Psoas muscle (tissue), 7 donors: ENCODE measurements at regions not wholly inside any gene's neighbourhood (a gene's known extent, or its start where the extent isn't known, plus 50 kb on each side); places are given as distances from the start of the nearest gene placed in this dataset.

Source experiments
- ATAC-seq, 4 donors: fragments of 200-7000 bp; cut with Tn5 transposase; one replicate each; pipeline ENCODE4 v1.9.1; 2020; ENCODE audit warnings: moderate library complexity in 3 of 4, mild to moderate bottlenecking in 2 of 4
- DNase-seq, 2 donors: peaks; one replicate each; pipeline ENCODE4 v3.0.0-alpha.2; 2020
- H3K27ac ChIP-seq: fragments of 200-600 bp; one replicate; pipeline ENCODE4 v1.8.0; 2022
- H3K27me3 ChIP-seq, 3 donors: fragments of 200-600 bp in 1 of 3; one replicate each; pipeline versions ENCODE4 v1.6.1 to v1.8.0; 2013 to 2022; ENCODE audit warnings: low read length in 2 of 3, mild to moderate bottlenecking in 2 of 3, moderate library complexity in 1 of 3; ENCODE audit not compliant: insufficient read depth in 3 of 3
- H3K36me3 ChIP-seq, 2 donors: fragments of 200-600 bp in 1 of 2; one replicate each; pipeline versions ENCODE4 v1.6.1 to v1.8.0; 2013 to 2022; ENCODE audit warnings: low read depth in 1 of 2, mild to moderate bottlenecking in 1 of 2, moderate library complexity in 1 of 2; ENCODE audit not compliant: insufficient read depth in 1 of 2
- H3K4me1 ChIP-seq: fragments of 200-600 bp; one replicate; pipeline ENCODE4 v1.8.0; 2022
- H3K4me3 ChIP-seq: fragments of 200-600 bp; one replicate; pipeline ENCODE4 v1.8.0; 2022; ENCODE audit warnings: mild to moderate bottlenecking
- H3K9me3 ChIP-seq: fragments of 200-600 bp; one replicate; pipeline ENCODE4 v1.8.0; 2022
- WGBS, 3 donors: extraction: QIAGEN DNeasy Blood & Tissue Kit; methylation state at CpG; one replicate each; pipeline versions ENCODE4 v1.1.6 to v1.1.7; 2013; 5-methylcytosine and 5-hydroxymethylcytosine counted together
- intact Hi-C, 2 donors: fragments of 100-400 bp; cut with DNase I; formaldehyde crosslinking; loops; one replicate each; pipeline versions ENCODE4 v1.11.0 to v1.14.2; 2022
- TF ChIP-seq, protein P1 (sequence below): fragments of 200-600 bp; IDR thresholded peaks from one replicate; pipeline ENCODE4 v1.8.0; 2022; ENCODE audit warnings: antibody characterized with exemption
- donor health status: healthy with polysubstance abuse.
- donor health status: DM: no; HTN: no; CAD: no; lungs with moderate emphysema.
- donor health status: Bipolar disorder and iron deficiency.
- donor health status: healthy.
- donor health status: DM: yes; HTN: yes; CAD: no.
- donor health status: DM: no; HTN: no; CAD: no.
- donor health status: DM: yes; HTN: yes; CAD: no.

DNA sequence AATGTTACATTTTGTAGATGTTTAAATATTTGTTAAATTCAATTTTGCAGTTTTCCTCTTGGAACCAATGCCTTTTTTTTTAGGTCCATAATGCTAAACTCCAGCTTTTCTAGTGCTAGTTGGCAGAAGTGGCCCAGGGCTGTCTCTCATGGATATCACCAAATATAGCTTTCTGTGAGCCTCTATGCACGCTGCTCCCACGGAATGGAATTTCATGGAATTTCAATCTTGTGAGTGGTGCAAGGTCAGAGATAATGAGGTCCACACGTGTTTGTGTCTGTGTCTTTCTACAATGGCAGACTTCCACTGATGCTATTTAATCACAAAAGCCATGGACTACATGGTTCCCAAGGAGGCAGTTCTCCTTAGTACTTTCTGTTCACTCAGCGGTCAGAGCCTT lies 191.5 kb upstream of the PARD3B start:
- intact Hi-C loops, result no loop called here
- no peaks in the 10 kb centered on the region for H3K36me3 ChIP-seq
- H3K27ac ChIP-seq, result no peak overlapping the region
- H3K27me3 ChIP-seq, result no peaks in the 10 kb centered on the region
- no peaks in the 10 kb centered on the region for H3K9me3 ChIP-seq
- TF ChIP-seq, protein P1, sequence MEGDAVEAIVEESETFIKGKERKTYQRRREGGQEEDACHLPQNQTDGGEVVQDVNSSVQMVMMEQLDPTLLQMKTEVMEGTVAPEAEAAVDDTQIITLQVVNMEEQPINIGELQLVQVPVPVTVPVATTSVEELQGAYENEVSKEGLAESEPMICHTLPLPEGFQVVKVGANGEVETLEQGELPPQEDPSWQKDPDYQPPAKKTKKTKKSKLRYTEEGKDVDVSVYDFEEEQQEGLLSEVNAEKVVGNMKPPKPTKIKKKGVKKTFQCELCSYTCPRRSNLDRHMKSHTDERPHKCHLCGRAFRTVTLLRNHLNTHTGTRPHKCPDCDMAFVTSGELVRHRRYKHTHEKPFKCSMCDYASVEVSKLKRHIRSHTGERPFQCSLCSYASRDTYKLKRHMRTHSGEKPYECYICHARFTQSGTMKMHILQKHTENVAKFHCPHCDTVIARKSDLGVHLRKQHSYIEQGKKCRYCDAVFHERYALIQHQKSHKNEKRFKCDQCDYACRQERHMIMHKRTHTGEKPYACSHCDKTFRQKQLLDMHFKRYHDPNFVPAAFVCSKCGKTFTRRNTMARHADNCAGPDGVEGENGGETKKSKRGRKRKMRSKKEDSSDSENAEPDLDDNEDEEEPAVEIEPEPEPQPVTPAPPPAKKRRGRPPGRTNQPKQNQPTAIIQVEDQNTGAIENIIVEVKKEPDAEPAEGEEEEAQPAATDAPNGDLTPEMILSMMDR, result no peak
- no peaks in the 10 kb centered on the region for H3K4me1 ChIP-seq
- 38 to 56% (median 40%) methylated on average over 4 of the region's 4 CpGs for WGBS, 3 donors
- DNase-seq (no peak), ATAC-seq (no peak)
- H3K4me3 ChIP-seq, result no peak overlapping the region

DNA sequence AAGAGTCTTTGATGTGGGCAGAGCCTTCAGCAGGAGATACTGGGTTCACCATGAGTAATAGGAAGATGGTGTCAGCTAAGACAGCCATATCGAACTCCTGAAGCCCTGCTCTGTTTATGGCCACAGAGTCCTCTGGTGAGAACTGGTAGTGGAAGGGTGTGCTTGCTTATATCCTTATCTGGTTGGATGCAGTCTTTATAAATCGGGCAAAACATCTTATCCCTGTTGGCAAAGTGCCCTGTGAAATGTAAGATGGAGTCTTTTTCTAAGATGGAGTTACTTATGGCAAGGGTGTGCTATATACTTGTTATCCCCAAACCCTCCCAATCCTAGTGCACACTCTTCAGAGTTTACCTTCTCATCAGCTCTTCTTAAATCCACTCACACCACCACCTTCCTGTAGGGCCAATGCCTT lies 190.8 kb upstream of the PARD3B start:
- H3K4me3 ChIP-seq, result no peak overlapping the region
- H3K36me3 ChIP-seq, result no peaks in the 10 kb centered on the region
- no peak overlapping the region for H3K27ac ChIP-seq
- TF ChIP-seq, protein P1, result no peak
- intact Hi-C loops, result no loop called here
- no peaks in the 10 kb centered on the region for H3K27me3 ChIP-seq
- WGBS, 3 donors, result 83 to 93% (median 92%) methylated on average over 2 of the region's 2 CpGs
- no peak for ATAC-seq
- H3K4me1 ChIP-seq, result no peaks in the 10 kb centered on the region
- DNase-seq, result no peak
- no peaks in the 10 kb centered on the region for H3K9me3 ChIP-seq

DNA sequence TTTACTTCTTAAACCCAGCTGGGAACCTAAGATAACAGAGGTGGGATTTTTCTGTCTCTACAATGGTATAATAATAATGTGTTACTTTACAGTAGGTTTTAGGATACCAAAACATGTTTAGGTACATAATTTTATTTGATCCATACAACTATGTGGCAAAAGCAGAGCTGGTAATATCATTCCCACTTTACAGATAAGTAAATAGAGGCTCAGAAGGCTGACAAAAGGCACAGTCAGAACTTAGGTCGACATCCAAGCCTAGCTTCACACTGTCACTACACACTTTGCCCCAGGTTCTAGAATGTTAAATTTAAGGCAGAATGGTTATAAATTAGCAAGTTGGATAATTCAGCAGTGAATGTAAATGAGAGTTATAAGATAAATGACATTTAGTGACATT lies 189.6 kb upstream of the PARD3B start:
- TF ChIP-seq, protein P1, result no peak
- Histone ChIP-seq H3K36me3 (no peaks in the 10 kb centered on the region), H3K4me3 (no peak overlapping the region), H3K9me3 (no peaks in the 10 kb centered on the region), H3K27me3 (no peaks in the 10 kb centered on the region), H3K4me1 (no peaks in the 10 kb centered on the region), H3K27ac (no peak overlapping the region)
- WGBS, 3 donors, result 84 to 94% (median 86%) methylated on average over 1 of the region's 1 CpG
- ATAC-seq (no peak), DNase-seq (no peak)
- intact Hi-C loops, result no loop called here

DNA sequence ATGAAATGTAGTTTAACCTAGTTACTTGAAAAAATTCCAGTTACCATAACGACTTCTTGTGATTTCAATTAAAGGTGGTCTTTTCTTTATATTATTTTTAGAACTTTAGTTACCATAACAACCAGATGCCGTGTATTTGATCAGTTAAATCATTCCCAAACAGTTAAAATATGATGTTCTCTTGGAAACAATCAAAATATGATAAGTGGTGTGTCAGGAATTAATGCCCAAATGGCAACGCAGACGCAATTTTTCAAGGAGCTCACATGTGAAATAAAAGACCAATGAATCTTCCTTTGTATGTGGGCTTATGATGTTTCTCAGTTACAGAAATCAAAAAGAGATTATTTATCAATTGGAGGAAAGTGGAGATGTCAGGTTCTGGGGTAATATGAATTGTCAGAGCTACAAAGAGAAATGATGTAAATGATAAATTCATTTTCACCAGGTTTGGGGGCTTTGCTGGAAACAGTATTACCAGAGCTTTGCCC lies 189.1 kb upstream of the PARD3B start:
- no peak for ATAC-seq
- TF ChIP-seq, protein P1, result no peak
- WGBS, 3 donors, result 43 to 62% (median 58%) methylated on average over 4 of the region's 4 CpGs
- Histone ChIP-seq H3K9me3 (no peaks in the 10 kb centered on the region), H3K4me1 (no peaks in the 10 kb centered on the region), H3K4me3 (no peak overlapping the region), H3K27ac (no peak overlapping the region), H3K36me3 (no peaks in the 10 kb centered on the region), H3K27me3 (no peaks in the 10 kb centered on the region)
- intact Hi-C loops, result no loop called here
- DNase-seq, result no peak

DNA sequence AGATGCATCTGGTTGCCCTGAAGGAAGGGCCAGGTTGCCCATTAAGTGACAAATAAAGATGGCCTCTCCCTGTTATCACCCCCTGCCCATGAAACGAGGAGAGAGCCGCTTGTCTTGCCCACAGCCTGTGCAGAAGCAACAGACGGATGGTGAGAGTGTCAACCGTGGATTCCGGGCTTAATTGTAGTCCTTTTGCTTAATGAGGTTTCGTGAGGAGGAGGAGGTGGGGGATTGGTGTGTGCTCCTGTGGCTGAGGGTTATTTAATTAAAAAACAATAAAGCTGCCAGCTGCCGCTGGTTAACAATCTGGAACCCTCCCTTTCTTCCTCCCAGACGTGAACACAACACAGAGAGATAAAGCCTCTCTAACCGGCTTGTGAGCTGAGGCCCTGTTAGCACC lies 188.0 kb upstream of the PARD3B start:
- intact Hi-C loops, result no loop called here
- Histone ChIP-seq H3K4me1 (no peaks in the 10 kb centered on the region), H3K27ac (no peak overlapping the region), H3K4me3 (no peak overlapping the region), H3K36me3 (no peaks in the 10 kb centered on the region), H3K27me3 (no peaks in the 10 kb centered on the region), H3K9me3 (no peaks in the 10 kb centered on the region)
- 93 to 97% (median 94%) methylated on average over 9 of the region's 9 CpGs for WGBS, 3 donors
- DNase-seq (no peak), ATAC-seq (no peak)
- TF ChIP-seq, protein P1, result no peak
